GM12875 (cell line): ENCODE measurements at regions not wholly inside any gene's neighbourhood (a gene's known extent, or its start where the extent isn't known, plus 50 kb on each side); places are given as distances from the start of the nearest gene placed in this dataset.

ENCODE experiments used
- H3K4me3 ChIP-seq: one replicate; pipeline ENCODE4 v1.5.1; 2011; ENCODE audit warnings: low read depth, low read length, control low read depth
- CTCF ChIP-seq: IDR thresholded peaks from 2 replicates; pipeline ENCODE4 v1.5.1; 2011; ENCODE audit warnings: low read depth, mild to moderate bottlenecking, control low read depth, inconsistent platforms, low read length, moderate library complexity, borderline replicate concordance; ENCODE audit not compliant: insufficient read depth

- H3K4me3 ChIP-seq = no peak overlapping the region
These were observed 238.5 kb upstream of the CSF3R start for GRCh38 chr1:36721261-36721660.

DNA sequence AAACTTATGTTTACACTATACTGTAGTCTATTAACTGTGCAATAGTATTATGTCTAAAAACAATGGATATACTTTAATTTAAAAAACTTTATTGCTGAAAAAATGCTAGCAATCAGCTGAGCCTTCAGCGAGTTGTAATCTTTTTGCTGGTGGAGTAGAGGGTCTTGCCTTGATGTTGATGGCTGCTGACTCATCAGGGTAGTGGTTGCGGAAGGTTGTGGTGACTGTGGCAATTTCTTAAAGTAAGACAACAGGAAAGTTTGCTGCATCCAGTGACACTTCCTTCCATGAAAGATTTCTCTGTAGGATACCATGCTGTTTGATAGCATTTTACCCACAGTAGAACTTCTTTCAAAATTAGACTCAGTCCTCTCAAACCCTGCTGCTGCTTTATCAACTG, 234.7 kb upstream of the CSF3R start:
- no peak overlapping the region for H3K4me3 ChIP-seq
- TF ChIP-seq CTCF = no peak

More at GRCh38 chr1:36721261-36721660, 238.5 kb upstream of the CSF3R start:
- TF ChIP-seq CTCF = no peak

DNA sequence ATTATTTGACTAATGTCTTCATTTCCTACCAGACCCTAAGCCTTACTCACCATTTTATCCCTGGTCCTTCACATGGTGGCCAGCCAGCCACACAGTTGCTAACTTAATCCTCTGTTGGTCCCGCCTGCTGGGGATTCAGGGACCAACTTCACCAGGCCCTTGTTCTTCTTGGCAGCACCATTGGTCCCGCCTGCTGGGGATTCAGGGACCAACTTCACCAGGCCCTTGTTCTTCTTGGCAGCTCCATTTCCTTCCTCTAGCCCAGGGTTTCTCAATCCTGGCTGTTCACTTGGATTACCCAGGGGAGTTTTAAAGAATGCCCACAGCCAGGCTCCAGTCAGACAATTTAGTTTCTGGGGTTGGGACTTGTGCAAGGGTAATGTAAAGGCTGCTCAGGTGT, 233.1 kb upstream of the CSF3R start:
- no peak for TF ChIP-seq CTCF
- H3K4me3 ChIP-seq = no peak overlapping the region

DNA sequence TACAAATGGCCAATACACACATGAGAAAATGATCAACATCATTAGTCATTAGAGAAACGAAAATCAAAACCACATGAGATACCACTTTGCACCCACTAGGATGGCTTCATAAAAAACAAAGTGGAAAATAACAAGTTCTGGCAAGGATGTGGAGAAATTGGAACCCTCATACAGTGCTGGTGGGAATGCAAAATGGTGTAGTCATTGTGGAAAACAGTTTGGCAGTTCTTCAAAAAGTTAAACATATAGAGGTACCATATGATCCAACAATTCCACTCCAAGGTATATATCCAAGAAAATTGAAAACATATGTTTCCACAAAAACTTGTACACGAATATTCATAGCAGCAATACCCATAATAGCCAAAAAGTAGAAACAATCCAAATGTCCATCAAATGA, 231.6 kb upstream of the CSF3R start:
- TF ChIP-seq CTCF = no peak
- no peak overlapping the region for H3K4me3 ChIP-seq

DNA sequence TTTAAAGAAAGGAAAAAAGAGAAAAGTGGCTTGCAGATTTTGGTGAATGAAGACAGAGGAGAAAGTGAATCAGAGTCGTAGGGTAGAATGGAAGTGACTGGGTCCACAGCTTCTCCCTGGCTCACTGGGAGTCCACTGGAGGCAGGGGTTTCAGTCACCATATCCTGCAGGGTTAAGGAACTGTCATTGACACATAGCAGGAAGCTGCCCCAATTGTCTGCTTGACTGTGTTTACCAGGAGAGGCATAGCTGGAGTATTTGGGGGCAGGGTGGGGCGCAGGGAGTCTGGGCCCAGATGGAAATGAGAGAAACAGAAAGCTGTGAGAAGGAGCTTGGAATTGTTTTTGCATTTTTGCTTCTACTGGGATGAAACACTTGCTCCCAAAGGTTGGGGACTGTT, 228.8 kb upstream of the CSF3R start:
- H3K4me3 ChIP-seq = no peak overlapping the region
- TF ChIP-seq CTCF = no peak

DNA sequence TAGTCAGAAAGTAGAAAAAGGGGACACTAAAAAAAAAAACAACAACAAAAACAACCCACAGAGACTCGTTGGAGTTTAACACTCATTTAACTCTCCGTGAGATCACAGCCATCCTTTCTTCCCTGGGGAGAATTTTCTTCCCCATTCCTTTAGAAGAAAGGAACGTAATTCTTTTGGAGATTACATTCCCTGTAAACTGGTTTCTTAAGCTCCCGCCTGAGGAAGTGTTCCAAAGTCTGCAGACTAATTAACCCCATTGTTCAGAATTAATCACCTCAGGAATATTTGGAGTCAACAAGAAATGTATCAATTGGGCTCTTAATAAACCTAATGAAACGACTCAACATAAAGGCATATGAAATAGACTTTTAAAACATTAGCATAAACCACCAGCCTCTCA, 228.2 kb upstream of the CSF3R start:
- H3K4me3 ChIP-seq = no peak overlapping the region
- no peak for TF ChIP-seq CTCF

GRCh38 chr1:36709869-36710481, 227.3 kb upstream of the CSF3R start:
- H3K4me3 ChIP-seq = no peak overlapping the region
- no peak for TF ChIP-seq CTCF
